ENCODE measurements at regions not wholly inside any gene's neighbourhood (a gene's known extent, or its start where the extent isn't known, plus 50 kb on each side); places are given as distances from the start of the nearest gene placed in this dataset.

- TF ChIP-seq POLR2A (IDR thresholded peaks at IDR 0.05; ENCODE audit: low read depth): no peak
- TF ChIP-seq CTCF (IDR thresholded peaks at IDR 0.05): no peak
- TF ChIP-seq POLR2AphosphoS5 (IDR thresholded peaks at IDR 0.05): no peak
These were observed 667.9 kb upstream of the CDH7 start for GRCh38 chr18:65082907-65083306.

Data from esophagus muscularis mucosa (tissue), 3 donors.